ENCODE measurements at regions not wholly inside any gene's neighbourhood (a gene's known extent, or its start where the extent isn't known, plus 50 kb on each side); places are given as distances from the start of the nearest gene placed in this dataset.

- TF ChIP-seq CSDC2 (CRISPR knock-in tag; IDR thresholded peaks at IDR 0.05): no peak
- TF ChIP-seq OSR1 (CRISPR knock-in tag; IDR thresholded peaks at IDR 0.05): no peak
- TF ChIP-seq BACH2 (CRISPR knock-in tag; IDR thresholded peaks at IDR 0.05; ENCODE audit: borderline replicate concordance): no peak
- no peak for TF ChIP-seq ZFP3 (CRISPR knock-in tag; IDR thresholded peaks at IDR 0.05)
These were observed 1151.2 kb downstream of the PDHA2 start (continued) for GRCh38 chr4:96991083-96991482.

GRCh38 chr4:96992443-96992842, 1150.8 kb downstream of the STPG2 start:
- TF ChIP-seq CSDC2 (CRISPR knock-in tag; IDR thresholded peaks at IDR 0.05): no peak
- no peak for TF ChIP-seq POU6F1 (CRISPR knock-in tag; IDR thresholded peaks at IDR 0.05; ENCODE audit: borderline replicate concordance, low read depth)
- TF ChIP-seq CREB5 (CRISPR knock-in tag; IDR thresholded peaks at IDR 0.05; ENCODE audit: low read depth): no peak
- TF ChIP-seq TOX (CRISPR knock-in tag; IDR thresholded peaks at IDR 0.05; ENCODE audit: borderline replicate concordance): no peak
- no peak for TF ChIP-seq ZFP30 (CRISPR knock-in tag; IDR thresholded peaks at IDR 0.05)
- TF ChIP-seq RARB (CRISPR knock-in tag; IDR thresholded peaks at IDR 0.05): no peak
- no peak for TF ChIP-seq ISL1 (CRISPR knock-in tag; IDR thresholded peaks at IDR 0.05)
- no peak for TF ChIP-seq ZNF70 (CRISPR knock-in tag; IDR thresholded peaks at IDR 0.05)
- TF ChIP-seq OSR1 (CRISPR knock-in tag; IDR thresholded peaks at IDR 0.05): no peak
- TF ChIP-seq ZFP3 (CRISPR knock-in tag; IDR thresholded peaks at IDR 0.05): no peak
- no peak for TF ChIP-seq ARNTL (CRISPR knock-in tag; IDR thresholded peaks at IDR 0.05; ENCODE audit: borderline replicate concordance, low read depth)
- TF ChIP-seq PPARA (CRISPR knock-in tag; IDR thresholded peaks at IDR 0.05; ENCODE audit: borderline replicate concordance): no peak
- ATAC-seq: no peak

- ATAC-seq: no peak
- no peak for TF ChIP-seq CREB5 (CRISPR knock-in tag; IDR thresholded peaks at IDR 0.05; ENCODE audit: low read depth)
- TF ChIP-seq ZNF8 (CRISPR knock-in tag; IDR thresholded peaks at IDR 0.05): no peak
- TF ChIP-seq ZC3H10 (CRISPR knock-in tag; IDR thresholded peaks at IDR 0.05): no peak
- no peak for TF ChIP-seq TSHZ2 (CRISPR knock-in tag; IDR thresholded peaks at IDR 0.05)
- no peak for TF ChIP-seq ZFP30 (CRISPR knock-in tag; IDR thresholded peaks at IDR 0.05)
- TF ChIP-seq CSDC2 (CRISPR knock-in tag; IDR thresholded peaks at IDR 0.05): no peak
- no peak for TF ChIP-seq ZFP3 (CRISPR knock-in tag; IDR thresholded peaks at IDR 0.05)
- no peak for TF ChIP-seq SNAI2 (CRISPR knock-in tag; IDR thresholded peaks at IDR 0.05)
- TF ChIP-seq TOX (CRISPR knock-in tag; IDR thresholded peaks at IDR 0.05; ENCODE audit: borderline replicate concordance): no peak
- no peak for TF ChIP-seq ARNTL (CRISPR knock-in tag; IDR thresholded peaks at IDR 0.05; ENCODE audit: borderline replicate concordance, low read depth)
- no peak for TF ChIP-seq ISL1 (CRISPR knock-in tag; IDR thresholded peaks at IDR 0.05)
- TF ChIP-seq POU6F1 (CRISPR knock-in tag; IDR thresholded peaks at IDR 0.05; ENCODE audit: borderline replicate concordance, low read depth): no peak
These were observed 1149.7 kb downstream of the STPG2 start for GRCh38 chr4:96993560-96993959.

- no peak for ATAC-seq
- TF ChIP-seq PPARA (CRISPR knock-in tag; IDR thresholded peaks at IDR 0.05; ENCODE audit: borderline replicate concordance) (no peak), RARB (CRISPR knock-in tag; IDR thresholded peaks at IDR 0.05) (no peak), TCF4 (CRISPR knock-in tag; IDR thresholded peaks at IDR 0.05; ENCODE audit: borderline replicate concordance) (no peak), ZNF8 (CRISPR knock-in tag; IDR thresholded peaks at IDR 0.05) (no peak), ZNF565 (CRISPR knock-in tag; conservative IDR thresholded peaks at IDR 0.05; ENCODE audit: low read depth) (no peak), ZFP30 (CRISPR knock-in tag; IDR thresholded peaks at IDR 0.05) (no peak), CSDC2 (CRISPR knock-in tag; IDR thresholded peaks at IDR 0.05) (no peak), CSRNP3 (CRISPR knock-in tag; IDR thresholded peaks at IDR 0.05) (no peak), ESRRG (CRISPR knock-in tag; IDR thresholded peaks at IDR 0.05) (no peak), BACH2 (CRISPR knock-in tag; IDR thresholded peaks at IDR 0.05; ENCODE audit: borderline replicate concordance) (no peak)
These were observed 1139.6 kb downstream of the STPG2 start for GRCh38 chr4:97003715-97004114.
